ENCODE measurements at regions not wholly inside any gene's neighbourhood (a gene's known extent, or its start where the extent isn't known, plus 50 kb on each side); places are given as distances from the start of the nearest gene placed in this dataset.
A peak's percentile ranks its signal among the peaks of the same experiment; 100 is the strongest.

- DNase-seq, result peak; percentile 29
These were observed 95.6 kb upstream of the ZNF608 start for GRCh38 chr5:124841829-124842712.

- DNase-seq, result no peak
These were observed 96.5 kb upstream of the ZNF608 start for GRCh38 chr5:124842725-124843595.

DNA sequence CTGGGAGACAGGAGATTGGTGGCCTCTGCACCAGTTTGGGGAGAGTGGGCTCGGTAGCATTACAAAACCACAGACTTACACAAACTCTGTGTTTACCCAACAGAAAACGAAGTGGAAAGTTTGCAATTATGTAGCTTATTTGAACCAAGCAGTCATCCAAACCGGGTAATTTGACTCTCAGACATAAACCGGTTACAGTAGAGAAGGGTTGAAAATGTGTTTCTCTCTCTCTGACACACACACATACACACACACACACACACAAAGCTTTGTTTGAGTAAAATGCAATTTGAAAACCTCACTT lies 97.1 kb upstream of the ZNF608 start:
- no peak for DNase-seq

DNA sequence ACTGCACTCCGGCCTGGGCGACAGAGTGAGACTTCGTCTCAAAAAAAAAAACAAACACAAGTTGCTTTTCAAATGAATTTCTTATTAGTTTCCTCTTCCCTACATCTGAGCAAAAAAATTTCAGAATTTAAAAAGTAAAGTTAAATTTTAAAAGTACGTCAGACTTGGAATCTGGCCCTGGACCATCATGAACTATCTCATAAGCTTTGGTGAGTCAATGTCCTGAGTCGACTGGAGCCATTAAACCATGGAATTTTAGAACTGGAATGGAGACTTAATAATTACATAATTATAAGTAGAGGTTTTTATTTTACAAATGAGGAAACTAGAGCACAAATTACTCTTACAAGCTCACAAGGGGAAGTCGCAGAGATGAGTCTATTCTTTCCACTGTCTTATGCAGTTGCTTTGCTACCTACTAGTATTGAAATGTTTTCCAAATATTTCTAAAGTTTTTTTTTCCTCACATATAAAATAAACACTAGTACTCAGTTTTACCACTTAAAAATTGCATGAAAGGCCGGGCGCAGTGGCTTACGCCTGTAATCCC lies 98.0 kb upstream of the ZNF608 start:
- DNase-seq, result no peak

DNA sequence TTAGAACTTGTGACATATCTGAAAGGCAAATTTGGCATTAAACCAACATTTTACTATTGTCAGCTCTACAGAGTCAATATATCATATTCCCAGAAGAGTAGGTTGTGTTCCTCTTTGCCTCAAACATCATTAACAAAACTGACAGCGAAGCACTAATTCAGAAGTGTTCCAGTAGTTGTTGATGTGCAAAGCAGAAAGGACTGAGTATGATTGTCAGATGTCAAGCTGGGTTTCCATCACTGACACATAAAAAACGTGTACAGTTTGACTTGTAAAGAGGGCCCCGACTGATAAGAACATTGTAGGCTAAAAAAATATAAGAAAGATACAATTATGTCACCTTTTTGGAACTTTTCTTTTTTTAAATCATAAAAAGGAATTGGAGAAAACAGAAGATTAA lies 101.5 kb upstream of the ZNF608 start:
- peak; percentile 48 for DNase-seq

DNA sequence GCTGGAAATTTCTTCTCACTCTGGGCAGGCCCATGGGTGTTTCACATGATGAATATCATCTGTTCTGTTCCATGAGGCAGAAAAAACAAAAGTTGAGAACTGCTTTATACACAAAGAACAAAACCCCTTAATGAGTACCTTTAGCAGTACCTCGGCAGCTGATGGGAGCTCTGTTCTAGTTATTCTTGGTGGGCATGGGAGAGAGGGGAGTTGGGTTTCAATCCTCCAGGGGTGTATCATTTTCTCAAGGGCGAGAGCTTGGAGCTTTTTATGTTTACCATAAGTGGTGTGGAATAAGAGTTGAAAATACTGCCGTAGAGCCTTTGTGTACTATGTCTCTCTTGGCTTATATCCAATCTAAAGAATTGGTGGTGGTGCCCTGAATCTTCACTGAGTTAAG lies 103.3 kb upstream of the ZNF608 start:
- peak; percentile 91 for DNase-seq

DNA sequence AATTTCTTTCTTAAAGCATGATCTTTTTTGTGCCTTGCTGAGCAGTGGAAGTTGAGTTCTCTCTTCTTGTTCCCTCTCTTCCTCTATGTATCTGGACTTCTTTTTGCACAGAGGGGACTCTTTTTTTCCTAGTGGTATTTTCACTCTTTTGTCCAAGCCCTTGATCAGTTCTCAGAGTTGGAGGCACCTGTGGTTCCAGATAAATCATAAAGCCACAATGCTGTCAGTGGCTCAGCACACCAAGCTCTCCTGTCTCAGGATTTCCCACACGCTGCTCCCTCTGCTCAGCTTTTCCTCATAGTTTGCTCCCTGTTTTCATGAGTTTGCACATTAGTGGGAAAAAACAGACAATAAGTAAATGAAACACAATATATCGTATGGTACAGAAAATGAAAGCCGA lies 110.3 kb upstream of the ZNF608 start:
- no peak for DNase-seq

DNA sequence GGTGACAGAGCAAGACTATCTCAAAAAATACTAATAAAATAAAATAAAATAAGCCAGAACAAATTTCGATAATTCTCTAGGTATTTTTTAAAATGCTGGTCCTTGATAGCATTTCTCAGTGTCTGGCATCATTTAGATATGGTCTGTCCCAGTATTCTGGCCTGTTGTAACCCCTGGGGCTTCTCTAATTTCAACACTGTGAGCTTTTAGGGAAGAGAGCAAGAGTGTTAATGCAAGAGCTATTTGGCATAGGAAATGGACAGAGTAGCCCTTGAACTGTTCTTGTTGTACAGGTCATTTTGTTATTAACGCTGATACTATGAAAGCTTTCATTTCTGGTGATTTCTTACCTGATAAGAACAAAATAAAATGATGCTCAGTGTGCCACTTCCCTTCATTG lies 112.2 kb upstream of the ZNF608 start:
- no peak for DNase-seq

- no peak for DNase-seq
These were observed 112.6 kb upstream of the ZNF608 start for GRCh38 chr5:124859027-124859426.

- DNase-seq, result no peak
These were observed 113.3 kb upstream of the ZNF608 start for GRCh38 chr5:124859556-124860290.

DNA sequence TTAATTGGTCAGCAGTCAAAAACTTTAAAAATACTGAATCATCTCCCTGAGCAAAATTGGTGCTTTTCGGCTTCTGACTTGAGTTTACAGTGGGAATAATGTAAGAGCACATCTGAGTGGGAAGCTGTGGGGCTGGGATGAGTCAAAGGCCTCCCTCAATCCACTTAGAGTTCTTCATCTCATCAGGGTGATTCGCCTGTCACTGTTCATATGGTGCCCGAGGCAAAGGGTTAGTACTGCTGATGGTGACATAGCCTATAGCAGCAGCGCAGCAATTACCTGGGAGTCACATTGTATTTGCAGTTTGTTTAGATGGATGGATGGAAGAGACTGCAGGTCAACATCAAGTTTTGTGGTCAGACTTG lies 113.8 kb upstream of the ZNF608 start:
- DNase-seq, result no peak

- no peak for DNase-seq
These were observed 118.6 kb upstream of the ZNF608 start for GRCh38 chr5:124865066-124865465.

- no peak for DNase-seq
These were observed 119.3 kb upstream of the ZNF608 start for GRCh38 chr5:124865603-124866354.

GRCh38 chr5:124866355-124867136 lies 120.1 kb upstream of the ZNF608 start:
- DNase-seq, result no peak

- DNase-seq, result no peak
These were observed 120.8 kb upstream of the ZNF608 start for GRCh38 chr5:124867137-124867704.

- DNase-seq, result no peak
These were observed 122.2 kb upstream of the ZNF608 start for GRCh38 chr5:124868676-124869075.

DNA sequence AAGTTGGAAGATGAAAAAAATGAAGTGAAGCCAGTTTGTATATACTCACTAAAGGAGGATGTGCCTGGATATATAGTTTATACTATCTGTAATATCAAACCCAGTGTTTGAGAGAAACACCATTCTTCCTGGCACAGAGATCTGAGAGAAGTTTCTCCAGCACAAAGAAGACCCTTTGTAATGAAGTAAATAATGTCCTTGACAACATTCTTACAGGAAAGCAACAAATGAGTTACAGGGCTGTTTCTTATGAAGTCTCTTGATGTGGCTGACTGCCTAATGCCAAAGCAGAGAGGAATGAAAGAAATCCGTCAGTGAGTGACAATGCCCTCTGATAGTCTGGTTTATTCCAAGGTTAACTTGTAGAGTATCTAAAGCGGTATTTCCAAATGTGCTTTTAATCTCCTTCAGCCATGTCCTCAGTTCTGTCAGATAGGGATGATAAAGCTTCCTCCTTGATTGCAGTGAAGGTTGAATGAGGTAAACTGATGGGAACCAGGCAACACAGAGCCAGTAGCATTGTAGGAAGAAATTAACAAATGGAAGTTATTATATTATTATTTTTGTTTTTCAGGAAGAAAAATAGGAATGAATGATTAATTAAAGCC lies 123.1 kb upstream of the ZNF608 start:
- no peak for DNase-seq

DNA sequence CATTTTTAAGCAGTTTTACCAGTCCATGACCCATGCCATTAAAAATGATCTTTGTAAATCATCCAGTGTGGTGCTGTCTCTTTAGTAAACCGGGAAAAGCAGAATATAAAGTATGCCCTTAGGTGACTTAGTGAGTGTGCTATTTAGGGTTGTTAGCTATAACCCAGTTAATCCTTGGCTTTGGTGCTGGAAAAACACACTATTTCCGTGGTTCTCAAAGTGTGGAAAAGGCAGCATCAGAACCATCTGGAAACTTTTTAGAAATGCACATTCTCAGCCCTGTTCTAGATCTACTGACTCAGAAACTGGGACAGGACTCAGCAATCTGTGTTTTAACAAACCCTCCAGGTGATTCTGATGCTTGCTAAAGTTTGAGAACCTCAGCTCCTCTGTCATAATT lies 123.6 kb upstream of the ZNF608 start:
- DNase-seq, result no peak

DNA sequence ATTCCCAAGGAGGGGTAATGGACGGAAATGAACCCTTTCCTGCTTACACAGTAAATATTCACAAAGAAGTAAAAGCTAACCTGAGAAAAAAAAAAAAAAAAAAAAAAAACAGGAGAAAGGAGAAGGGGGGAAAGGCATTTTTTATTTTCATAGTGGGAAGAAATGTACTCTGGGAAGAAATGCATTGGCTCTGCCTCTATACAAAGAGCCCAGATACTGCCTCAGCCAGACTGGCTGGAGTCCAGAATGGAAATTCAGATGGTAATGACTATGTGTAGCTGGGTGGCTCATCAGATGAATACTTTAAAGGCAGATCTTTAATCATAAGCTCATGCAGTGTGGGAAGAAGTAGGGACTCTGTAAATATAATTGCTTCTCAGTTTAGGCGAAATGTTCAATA lies 124.9 kb upstream of the ZNF608 start:
- DNase-seq, result peak; percentile 2

DNA sequence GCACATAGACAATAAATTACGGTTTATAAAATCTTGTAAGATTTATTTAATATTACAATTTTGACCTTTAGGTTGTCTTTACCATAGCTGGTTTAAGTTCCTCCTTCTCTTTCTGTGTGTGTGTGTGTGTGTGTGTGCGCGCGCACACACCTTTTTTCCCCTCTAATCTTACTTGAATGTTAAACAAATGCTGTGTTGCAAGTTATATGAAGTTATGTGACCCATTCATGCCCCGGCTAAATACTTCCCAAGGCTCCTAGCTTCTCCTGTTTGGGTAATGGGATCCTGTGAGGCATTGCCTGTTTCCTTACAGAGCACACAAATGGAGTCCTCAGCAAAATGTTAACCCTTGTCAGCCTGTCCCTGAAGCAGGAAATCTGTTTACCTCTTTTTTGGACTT lies 125.6 kb upstream of the ZNF608 start:
- DNase-seq, result no peak

DNA sequence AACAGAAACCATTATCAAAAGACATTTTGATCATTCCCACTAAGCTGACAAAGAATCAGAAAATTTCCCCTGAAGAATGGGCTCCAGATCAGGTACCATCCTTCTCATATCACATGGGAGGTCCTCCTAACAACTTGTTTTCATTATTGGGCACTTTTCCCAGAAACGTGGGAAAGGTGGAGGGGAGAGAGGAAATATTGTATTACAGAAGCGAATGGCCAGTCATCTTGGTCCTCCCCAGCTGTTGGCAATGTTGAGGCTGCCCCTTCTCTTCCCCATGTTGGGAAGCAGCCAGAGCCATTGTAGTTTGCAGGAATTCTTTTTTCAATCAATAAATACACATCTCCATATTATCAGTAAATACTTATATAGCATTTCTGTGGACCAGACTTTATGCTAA lies 126.2 kb upstream of the ZNF608 start:
- no peak for DNase-seq

Measured in NCI-H2171 treated with DMSO at 0.1 percent for 48 hours (cell line).